H1 (cell line): ENCODE measurements at regions not wholly inside any gene's neighbourhood (a gene's known extent, or its start where the extent isn't known, plus 50 kb on each side); places are given as distances from the start of the nearest gene placed in this dataset.
A peak's percentile ranks its signal among the peaks of the same experiment; 100 is the strongest.

ENCODE experiments used
- CTCF ChIA-PET: fragments of 300-600 bp; sonication (Branson Sonifier 250); formaldehyde crosslinking; loops from one replicate; lab custom pipeline; 2021; ENCODE audit not compliant: partially characterized antibody; lab: Charles Lee
- POLR2A ChIA-PET: fragments of 300-600 bp; sonication (Branson Sonifier 250); formaldehyde crosslinking; loops from one replicate; lab custom pipeline; 2021; ENCODE audit warnings: inconsistent platforms; ENCODE audit not compliant: partially characterized antibody; lab: Charles Lee
- DNase-seq, 2 experiments: peaks; one replicate each; pipeline versions ENCODE4 v3.0.0 to v3.0.0-alpha.2; 2010 to 2022; ENCODE audit warnings: low spot score in 2 of 2, low read depth in 1 of 2, mixed read lengths in 1 of 2
- FAIRE-seq: peaks from 2 replicates; lab custom pipeline; 2011; peaks lifted over from hg19 to GRCh38; lab: Jason Lieb, UNC
- H2AFZ ChIP-seq: 2 replicates; pipeline ENCODE4 v1.8.1; 2012; ENCODE audit warnings: low read length, inconsistent platforms
- H2AK5ac ChIP-seq: 2 replicates; pipeline ENCODE4 v1.6.1; 2013; ENCODE audit warnings: low read depth, low read length
- H2BK120ac ChIP-seq: replicated peaks from 2 replicates; pipeline ENCODE3; 2013; ENCODE audit warnings: low read depth, low read length, inconsistent platforms
- H2BK12ac ChIP-seq: 2 replicates; pipeline ENCODE4 v1.6.1; 2013; ENCODE audit warnings: low read depth, low read length
- H2BK15ac ChIP-seq: 2 replicates; pipeline ENCODE4 v1.6.1; 2013; ENCODE audit warnings: low read length
- H2BK20ac ChIP-seq: 2 replicates; pipeline ENCODE4 v1.6.1; 2013; ENCODE audit warnings: low read length
- H2BK5ac ChIP-seq: 2 replicates; pipeline ENCODE4 v1.6.1; 2013; ENCODE audit warnings: low read depth, low read length
- H3K14ac ChIP-seq: 2 replicates; pipeline ENCODE4 v1.6.1; 2013; ENCODE audit warnings: inconsistent platforms; ENCODE audit not compliant: insufficient read length
- H3K18ac ChIP-seq: 2 replicates; pipeline ENCODE4 v1.6.1; 2013; ENCODE audit warnings: low read length; ENCODE audit errors: extremely low read depth
- H3K23ac ChIP-seq: 2 replicates; pipeline ENCODE4 v1.6.1; 2013; ENCODE audit warnings: inconsistent platforms; ENCODE audit not compliant: insufficient read length
- H3K23me2 ChIP-seq: 2 replicates; pipeline ENCODE4 v1.6.1; 2013; ENCODE audit warnings: low read depth, low read length
- H3K27ac ChIP-seq: 2 replicates; pipeline ENCODE4 v1.6.1; 2011; ENCODE audit warnings: low read depth, low read length, inconsistent platforms
- H3K27me3 ChIP-seq, 4 experiments: replicated peaks in 1 of 4; 1 replicate in 1 of 4; 2 replicates in 3 of 4; pipeline versions ENCODE4 v1.6.1 to v1.8.1; 2011 to 2013; ENCODE audit warnings: low read length in 3 of 4, mild to moderate bottlenecking in 3 of 4, inconsistent platforms in 2 of 4, mixed read lengths in 2 of 4, moderate library complexity in 1 of 4; ENCODE audit not compliant: control insufficient read depth in 3 of 4, insufficient read depth in 3 of 4; ENCODE audit errors: extremely low read depth in 1 of 4
- H3K36me3 ChIP-seq, 4 experiments: 2 replicates each; pipeline versions ENCODE4 v1.6.1 to v1.8.1; 2011 to 2013; ENCODE audit warnings: mild to moderate bottlenecking in 4 of 4, low read length in 3 of 4, moderate library complexity in 2 of 4, control low read depth in 1 of 4, inconsistent platforms in 1 of 4; ENCODE audit not compliant: insufficient read depth in 4 of 4, control insufficient read depth in 2 of 4
- H3K4ac ChIP-seq: replicated peaks from 2 replicates; pipeline ENCODE3; 2013; ENCODE audit warnings: low read length, low read depth, mixed read lengths, inconsistent platforms; ENCODE audit not compliant: insufficient read length
- H3K4me1 ChIP-seq, 4 experiments: replicated peaks in 1 of 4; 1 replicate in 1 of 4; 2 replicates in 3 of 4; pipeline versions ENCODE4 v1.6.1 to v1.8.1; 2011 to 2013; ENCODE audit warnings: low read length in 3 of 4, inconsistent platforms in 2 of 4, mixed read lengths in 1 of 4; ENCODE audit not compliant: insufficient read depth in 4 of 4, control insufficient read depth in 3 of 4
- H3K4me2 ChIP-seq, 2 experiments: 2 replicates each; pipeline versions ENCODE4 v1.6.1 to v1.8.1; 2011 to 2013; ENCODE audit warnings: low read depth in 2 of 2, low read length in 2 of 2, control low read depth in 1 of 2, inconsistent platforms in 1 of 2, mild to moderate bottlenecking in 1 of 2; ENCODE audit not compliant: insufficient read depth in 1 of 2
- H3K4me3 ChIP-seq, 4 experiments: fragments of 200-600, 300-600 bp in 1 of 4; sonication (generic), shearing (Covaris generic), sonication (Bioruptor Twin) in 1 of 4; 2 replicates each; pipeline versions ENCODE4 v1.5.1 to v1.8.1; 2011 to 2016; ENCODE audit warnings: low read length in 4 of 4, low read depth in 3 of 4, control low read depth in 2 of 4, inconsistent platforms in 2 of 4, mild to moderate bottlenecking in 2 of 4, mixed read lengths in 1 of 4, moderate library complexity in 1 of 4; ENCODE audit not compliant: insufficient read depth in 2 of 4; ENCODE audit errors: extremely low read depth in 1 of 4
- H3K56ac ChIP-seq: replicated peaks from 2 replicates; pipeline ENCODE3; 2013; ENCODE audit warnings: low read depth, mild to moderate bottlenecking, mixed read lengths, low read length, inconsistent platforms; ENCODE audit not compliant: insufficient read length
- H3K79me1 ChIP-seq: 2 replicates; pipeline ENCODE4 v1.6.1; 2013; ENCODE audit warnings: low read depth, low read length, control low read depth
- H3K79me2 ChIP-seq, 2 experiments: 2 replicates each; pipeline versions ENCODE4 v1.6.1 to v1.8.1; 2012 to 2013; ENCODE audit warnings: low read length in 2 of 2, mild to moderate bottlenecking in 2 of 2, inconsistent platforms in 1 of 2; ENCODE audit not compliant: insufficient read depth in 2 of 2, control insufficient read depth in 1 of 2
- H3K9ac ChIP-seq, 4 experiments: replicated peaks in 1 of 4; 1 replicate in 1 of 4; 2 replicates in 3 of 4; pipeline versions ENCODE4 v1.6.1 to v1.8.1; 2011 to 2013; ENCODE audit warnings: low read depth in 3 of 4, low read length in 3 of 4, control low read depth in 2 of 4, mild to moderate bottlenecking in 2 of 4, moderate library complexity in 2 of 4, inconsistent platforms in 1 of 4; ENCODE audit errors: extremely low read depth in 1 of 4
- H3K9me3 ChIP-seq, 2 experiments: 2 replicates each; pipeline versions ENCODE4 v1.6.1 to v1.8.1; 2012 to 2013; ENCODE audit warnings: mild to moderate bottlenecking in 2 of 2, moderate library complexity in 2 of 2, control low read depth in 1 of 2, inconsistent platforms in 1 of 2, low read depth in 1 of 2, low read length in 1 of 2, mixed read lengths in 1 of 2; ENCODE audit not compliant: insufficient read depth in 2 of 2
- H4K20me1 ChIP-seq, 2 experiments: replicated peaks in 1 of 2; 2 replicates each; pipeline versions ENCODE3 to v1.8.1; 2011 to 2013; ENCODE audit warnings: inconsistent platforms in 2 of 2, low read length in 2 of 2, mild to moderate bottlenecking in 1 of 2; ENCODE audit not compliant: insufficient read depth in 2 of 2, control insufficient read depth in 1 of 2
- H4K5ac ChIP-seq: 2 replicates; pipeline ENCODE4 v1.6.1; 2013; ENCODE audit warnings: low read length, low read depth, mixed read lengths, inconsistent platforms; ENCODE audit not compliant: insufficient read length
- H4K8ac ChIP-seq: 2 replicates; pipeline ENCODE4 v1.8.0; 2013; ENCODE audit warnings: mild to moderate bottlenecking, moderate library complexity, low read length, inconsistent platforms; ENCODE audit not compliant: insufficient read depth; ENCODE audit errors: extremely low read depth
- H4K91ac ChIP-seq: replicated peaks from 2 replicates; pipeline ENCODE3; 2013; ENCODE audit warnings: low read length, mixed read lengths, inconsistent platforms; ENCODE audit not compliant: insufficient read length
- E2F6 ChIP-seq: IDR thresholded peaks from 2 replicates; pipeline ENCODE4 v1.6.1; 2012; ENCODE audit warnings: inconsistent platforms
- KDM1A ChIP-seq: fragments of 200-600, 300-600 bp; sonication (generic); IDR thresholded peaks from 2 replicates; pipeline ENCODE4 v1.7.1; 2016; ENCODE audit warnings: mild to moderate bottlenecking, low read length, borderline replicate concordance
- SUZ12 ChIP-seq: fragments of 200-600 bp; sonication (generic); IDR thresholded peaks from 2 replicates; pipeline ENCODE4 v1.6.1; 2012; ENCODE audit warnings: mild to moderate bottlenecking, inconsistent platforms, low read length, moderate library complexity, mixed read lengths
- TCF12 ChIP-seq: IDR thresholded peaks from 2 replicates; pipeline ENCODE4 v1.6.1; 2011; ENCODE audit warnings: low read depth, mild to moderate bottlenecking, low read length
- WGBS, 2 experiments: shearing (Covaris generic) in 1 of 2; methylation state at CpG; one replicate each; pipeline versions ENCODE4 v1.1.6 to v1.1.7; 2013 to 2015; ENCODE audit warnings: low lambda C conversion rate in 2 of 2, mixed read lengths in 2 of 2, inconsistent platforms in 1 of 2, low coverage in 1 of 2, missing lambda C conversion rate in 1 of 2; ENCODE audit not compliant: insufficient replicate concordance in 2 of 2, insufficient coverage in 1 of 2, insufficient read length in 1 of 2; ENCODE audit errors: extremely low coverage in 1 of 2, missing lambda C conversion rate in 1 of 2; 5-methylcytosine and 5-hydroxymethylcytosine counted together

- TF ChIP-seq TCF12: no peak
- no peak for TF ChIP-seq E2F6
- no peak for TF ChIP-seq KDM1A
- TF ChIP-seq SUZ12: 0 out of 2 replicates have a peak, but pooled peaks have one; percentile 22
- Histone ChIP-seq H2AFZ (no peak overlapping the region), H2BK20ac (no peak overlapping the region), H4K20me1 (no peaks in the 10 kb centered on the region), H3K23me2 (no peaks in the 10 kb centered on the region), H3K9me3 (peaks cover 0 to 2% of the 10 kb centered on the region in 2 experiments; a peak in 2 of 4 replicates), H3K18ac (no peak overlapping the region), H2BK15ac (no peak overlapping the region), H3K27me3 (no peaks in the 10 kb centered on the region), H2AK5ac (no peak overlapping the region), H2BK5ac (no peak overlapping the region), H3K4me3 (no peak overlapping the region), H3K36me3 (no peaks in the 10 kb centered on the region), H2BK12ac (no peak overlapping the region), H4K91ac (no peak overlapping the region), H3K27ac (no peak overlapping the region), H3K23ac (no peak overlapping the region), H3K79me2 (no peaks in the 10 kb centered on the region), H3K14ac (no peak overlapping the region), H3K56ac (no peak overlapping the region), H3K4ac (no peak overlapping the region), H4K8ac (no peak overlapping the region), H4K5ac (no peak overlapping the region), H3K79me1 (no peaks in the 10 kb centered on the region), H3K9ac (no peak overlapping the region), H2BK120ac (no peak overlapping the region), H3K4me1 (peaks cover 0 to 2% (median under 1%) of the 10 kb centered on the region in 4 experiments; a peak in 1 of 7 replicates), H3K4me2 (no peak overlapping the region)
- FAIRE-seq (no peak), DNase-seq (peak in 1 of 2 experiments; percentile 33)
- ChIA-PET POLR2A (interaction anchor here (0.8 to 1.3 kb wide), 3 partner anchors 10 to 15 kb away, joined by 3 read pairs; no protein-coding TSS in a partner anchor), CTCF (interaction anchor here (1.5 kb wide), 1 partner anchor 13 kb away, joined by 5 read pairs; no protein-coding TSS in a partner anchor)
- WGBS, 2 experiments: 76% methylated on average over 4 of the region's 6 CpGs; no CpG with 5 or more reads in 1 of the 2 experiments
Measured at GRCh38 chr15:62866366-62866765, 176.2 kb upstream of the TPM1 start.
